GM13976 (cell line): ENCODE measurements at regions not wholly inside any gene's neighbourhood (a gene's known extent, or its start where the extent isn't known, plus 50 kb on each side); places are given as distances from the start of the nearest gene placed in this dataset.
"Not testable (repeated sequence)": the region's sequence is repeated elsewhere in the genome, so short reads cannot be mapped to it uniquely, and the experiment has no call there.

Experiments used
- DNase-seq: peaks from one replicate; pipeline ENCODE4 v3.0.0; 2012; ENCODE audit warnings: low spot score
- in situ Hi-C: fragments of 300-500 bp; cut with MboI; formaldehyde crosslinking; loops from one replicate; pipeline ENCODE4 v1.12.0; 2022; ENCODE audit warnings: low sequenced_read_pairs, mixed read lengths, inconsistent platforms; ENCODE audit not compliant: unreplicated experiment
- TF ChIP-seq, protein P1 (sequence below): IDR thresholded peaks from 2 replicates; pipeline ENCODE4 v1.5.1; 2012; ENCODE audit warnings: borderline replicate concordance, mild to moderate bottlenecking; ENCODE audit not compliant: insufficient read depth; ENCODE audit errors: extremely low read depth, missing control alignments, control extremely low read depth

DNA sequence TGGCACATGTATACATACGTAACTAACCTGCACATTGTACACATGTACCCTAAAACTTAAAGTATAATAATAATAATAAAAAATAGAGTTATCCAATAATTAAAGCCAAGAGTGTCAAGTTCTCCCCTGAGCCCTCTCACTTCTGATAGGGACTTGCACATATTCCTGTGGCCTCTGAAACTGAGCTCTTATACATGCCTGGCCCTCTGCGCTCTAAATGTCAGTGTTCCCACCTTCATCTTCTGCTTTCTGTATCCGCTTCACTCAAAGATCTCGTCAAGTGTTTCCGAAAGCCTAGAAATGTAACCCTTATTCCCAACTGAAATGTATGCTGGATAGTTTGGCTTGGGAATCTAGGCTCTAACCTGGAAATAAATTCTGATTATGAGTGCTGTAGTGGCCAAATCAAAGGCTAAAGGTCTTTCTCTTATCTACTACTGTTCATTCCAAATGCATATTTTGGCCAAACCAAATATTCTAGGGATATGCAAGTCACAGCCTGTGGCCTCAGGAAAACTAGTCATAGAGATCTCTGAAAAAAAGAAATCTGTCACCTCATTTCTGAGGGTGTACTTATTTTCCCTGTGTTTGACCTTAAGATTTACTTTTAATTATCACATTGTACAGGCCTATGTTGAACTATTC is 99.5 kb upstream of the LYPLAL1 start:
- in situ Hi-C loops = no loop called here
- DNase-seq = no peak
- TF ChIP-seq, protein P1, sequence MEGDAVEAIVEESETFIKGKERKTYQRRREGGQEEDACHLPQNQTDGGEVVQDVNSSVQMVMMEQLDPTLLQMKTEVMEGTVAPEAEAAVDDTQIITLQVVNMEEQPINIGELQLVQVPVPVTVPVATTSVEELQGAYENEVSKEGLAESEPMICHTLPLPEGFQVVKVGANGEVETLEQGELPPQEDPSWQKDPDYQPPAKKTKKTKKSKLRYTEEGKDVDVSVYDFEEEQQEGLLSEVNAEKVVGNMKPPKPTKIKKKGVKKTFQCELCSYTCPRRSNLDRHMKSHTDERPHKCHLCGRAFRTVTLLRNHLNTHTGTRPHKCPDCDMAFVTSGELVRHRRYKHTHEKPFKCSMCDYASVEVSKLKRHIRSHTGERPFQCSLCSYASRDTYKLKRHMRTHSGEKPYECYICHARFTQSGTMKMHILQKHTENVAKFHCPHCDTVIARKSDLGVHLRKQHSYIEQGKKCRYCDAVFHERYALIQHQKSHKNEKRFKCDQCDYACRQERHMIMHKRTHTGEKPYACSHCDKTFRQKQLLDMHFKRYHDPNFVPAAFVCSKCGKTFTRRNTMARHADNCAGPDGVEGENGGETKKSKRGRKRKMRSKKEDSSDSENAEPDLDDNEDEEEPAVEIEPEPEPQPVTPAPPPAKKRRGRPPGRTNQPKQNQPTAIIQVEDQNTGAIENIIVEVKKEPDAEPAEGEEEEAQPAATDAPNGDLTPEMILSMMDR = no peak

DNA sequence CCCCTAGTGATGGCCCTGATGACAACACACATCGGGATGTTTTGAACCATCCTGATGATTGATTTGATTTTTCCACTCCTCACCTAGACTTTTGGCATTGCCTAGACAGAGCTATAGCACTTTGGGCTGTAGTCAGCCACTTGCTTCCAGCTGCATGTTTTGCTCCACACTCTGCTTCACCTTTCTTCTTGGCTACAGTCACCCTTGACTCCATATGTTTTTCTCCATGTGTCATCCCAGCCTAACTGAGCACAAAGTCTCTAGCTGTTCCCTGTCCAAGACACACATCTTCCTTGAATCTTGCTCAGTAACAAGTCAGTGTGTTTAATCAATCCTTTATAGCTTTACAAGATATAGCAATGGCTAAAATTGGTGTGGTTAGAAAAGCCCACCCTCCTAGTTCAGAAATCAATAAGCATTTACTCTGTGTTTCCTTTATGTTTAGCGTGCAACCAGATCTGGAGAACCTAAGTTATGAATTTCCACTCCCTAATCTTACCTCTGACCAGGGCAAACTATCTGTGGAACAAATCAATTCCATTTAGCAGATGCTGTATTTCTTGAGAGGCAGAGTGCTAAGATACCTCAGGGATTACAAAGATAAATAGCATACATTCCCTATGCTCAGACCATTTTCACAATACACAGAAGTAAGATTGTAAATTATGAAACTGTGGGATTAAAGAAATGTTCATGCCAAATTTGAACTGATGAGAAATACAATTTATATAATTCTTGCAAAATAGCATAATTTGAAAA is 98.4 kb upstream of the LYPLAL1 start:
- in situ Hi-C loops = no loop called here
- TF ChIP-seq, protein P1 = no peak
- DNase-seq = no peak

DNA sequence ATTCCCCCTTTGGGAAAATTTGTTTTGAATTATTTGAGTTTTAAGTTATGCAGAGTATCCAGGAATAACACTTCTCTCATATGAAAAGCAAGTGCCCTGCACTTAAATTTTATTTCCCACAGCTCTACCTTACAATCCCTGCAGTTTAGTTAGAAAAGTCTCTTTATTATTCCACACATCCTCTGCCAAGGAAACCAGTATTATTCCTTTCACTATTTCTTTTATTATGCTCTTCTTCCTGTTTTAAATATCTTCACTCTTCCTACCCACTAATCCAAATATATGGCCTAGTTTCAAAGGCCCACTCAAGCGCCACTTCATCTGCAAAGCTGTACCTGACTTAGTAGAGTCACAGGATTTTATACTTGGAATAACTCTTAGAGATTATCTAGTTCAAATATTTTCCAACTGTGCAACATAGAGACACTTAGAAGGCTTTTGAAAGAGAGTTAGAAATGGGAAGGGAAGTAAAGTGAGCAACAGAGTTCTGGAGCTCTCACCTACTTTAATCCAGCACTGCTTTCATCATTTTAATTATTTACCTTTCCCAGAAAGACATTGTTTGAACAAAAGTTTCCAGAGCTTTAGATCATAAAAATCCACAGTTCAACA is 97.2 kb upstream of the LYPLAL1 start:
- TF ChIP-seq, protein P1 = no peak
- DNase-seq = no peak
- in situ Hi-C loops = no loop called here

DNA sequence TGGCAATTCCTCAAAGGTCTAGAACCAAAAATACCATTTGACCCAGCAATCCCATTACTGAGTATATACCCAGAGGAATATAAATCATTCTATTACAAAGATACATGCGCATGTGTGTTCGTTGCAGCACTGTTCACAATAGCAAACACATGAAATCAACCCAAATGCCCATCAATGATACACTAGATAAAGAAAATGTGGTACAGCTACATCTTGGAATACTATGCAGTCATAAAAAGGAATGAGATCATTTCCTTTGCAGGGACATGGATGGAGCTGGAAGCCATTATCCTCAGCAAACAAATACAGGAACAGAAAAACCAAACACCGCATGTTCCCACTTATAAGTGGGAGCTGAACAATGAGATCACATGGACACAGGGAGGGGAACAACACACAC is 95.9 kb upstream of the LYPLAL1 start:
- in situ Hi-C loops, DNase-seq: not testable (repeated sequence)

DNA sequence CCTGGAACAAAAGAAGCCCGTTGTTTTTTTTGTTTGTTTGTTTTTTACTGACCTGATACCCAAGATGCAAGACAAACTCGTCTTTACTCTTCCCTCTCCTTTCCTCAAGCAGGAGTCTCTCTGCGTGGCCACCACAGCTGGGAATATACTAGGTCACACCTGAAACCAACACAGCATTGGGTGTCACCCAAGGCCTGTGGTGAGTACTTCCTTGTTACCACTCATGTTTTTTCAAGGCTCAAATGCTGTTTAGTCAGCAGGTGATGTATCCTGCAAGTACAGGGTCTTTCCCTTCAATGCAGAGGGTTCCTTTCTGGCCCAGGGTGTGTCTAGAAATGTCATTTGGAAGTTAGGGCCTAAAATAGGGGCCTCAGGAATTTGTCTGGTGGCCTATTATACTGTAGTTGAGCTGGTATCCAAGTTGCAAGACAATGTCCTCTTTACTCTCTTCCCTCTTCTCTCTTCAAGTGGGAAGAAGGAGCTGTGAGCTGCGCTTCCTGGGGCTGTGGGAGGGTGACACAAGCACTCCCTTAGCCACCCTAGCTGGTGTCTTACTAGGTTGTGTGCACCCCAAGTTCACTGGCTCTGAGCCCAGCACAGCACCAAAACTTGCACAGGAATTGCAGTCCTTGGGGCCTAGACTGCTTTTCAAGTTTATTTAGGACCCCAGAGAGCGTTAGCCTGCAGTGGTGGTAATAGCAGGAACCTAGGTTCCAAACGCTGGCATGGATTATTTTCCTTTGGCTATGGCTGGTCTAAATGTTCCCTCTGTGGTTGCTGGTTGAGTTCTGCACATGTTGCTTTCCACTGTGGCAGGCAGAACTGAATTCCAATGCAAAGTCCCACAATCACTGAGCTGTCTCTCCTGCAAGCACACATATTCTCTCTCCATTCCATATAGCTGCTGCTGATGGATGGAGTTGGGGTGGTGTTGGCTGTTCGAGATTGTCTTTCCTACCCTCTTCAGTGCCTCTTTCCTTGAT is 91.4 kb upstream of the LYPLAL1 start:
- in situ Hi-C loops = no loop called here

DNA sequence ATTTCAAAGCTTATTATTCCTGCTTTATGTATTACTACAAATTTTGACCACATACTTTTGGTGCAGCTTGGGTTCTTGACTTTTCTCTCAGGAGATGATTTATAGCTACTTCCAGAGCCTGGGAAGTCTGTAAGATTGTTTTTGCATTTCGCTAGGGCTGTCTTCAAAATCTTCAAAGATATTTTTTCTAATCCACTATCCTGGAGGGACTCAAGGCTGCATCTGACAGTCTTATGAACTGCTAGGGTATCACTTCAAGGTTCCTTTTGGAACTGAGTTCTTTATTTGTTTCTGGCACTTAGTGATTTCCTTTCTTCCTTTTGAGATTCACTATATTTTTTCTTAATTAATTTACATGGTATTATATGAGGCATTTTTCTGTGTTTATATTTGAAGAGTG is 90.0 kb upstream of the LYPLAL1 start:
- TF ChIP-seq, protein P1 = no peak
- no peak for DNase-seq
- in situ Hi-C loops = no loop called here

More for the DNA sequence above, 91.4 kb upstream of the LYPLAL1 start:
- TF ChIP-seq, protein P1 = no peak
- no peak for DNase-seq
